NCI-H2029 treated with DMSO at 0.1 percent for 48 hours (cell line): ENCODE measurements at regions not wholly inside any gene's neighbourhood (a gene's known extent, or its start where the extent isn't known, plus 50 kb on each side); places are given as distances from the start of the nearest gene placed in this dataset.
A peak's percentile ranks its signal among the peaks of the same experiment; 100 is the strongest.
"Not testable (repeated sequence)": the region's sequence is repeated elsewhere in the genome, so short reads cannot be mapped to it uniquely, and the experiment has no call there.

Experiments
- DNase-seq: peaks from one replicate; lab custom pipeline; 2025; lab: John Stamatoyannopoulos, UW

DNA sequence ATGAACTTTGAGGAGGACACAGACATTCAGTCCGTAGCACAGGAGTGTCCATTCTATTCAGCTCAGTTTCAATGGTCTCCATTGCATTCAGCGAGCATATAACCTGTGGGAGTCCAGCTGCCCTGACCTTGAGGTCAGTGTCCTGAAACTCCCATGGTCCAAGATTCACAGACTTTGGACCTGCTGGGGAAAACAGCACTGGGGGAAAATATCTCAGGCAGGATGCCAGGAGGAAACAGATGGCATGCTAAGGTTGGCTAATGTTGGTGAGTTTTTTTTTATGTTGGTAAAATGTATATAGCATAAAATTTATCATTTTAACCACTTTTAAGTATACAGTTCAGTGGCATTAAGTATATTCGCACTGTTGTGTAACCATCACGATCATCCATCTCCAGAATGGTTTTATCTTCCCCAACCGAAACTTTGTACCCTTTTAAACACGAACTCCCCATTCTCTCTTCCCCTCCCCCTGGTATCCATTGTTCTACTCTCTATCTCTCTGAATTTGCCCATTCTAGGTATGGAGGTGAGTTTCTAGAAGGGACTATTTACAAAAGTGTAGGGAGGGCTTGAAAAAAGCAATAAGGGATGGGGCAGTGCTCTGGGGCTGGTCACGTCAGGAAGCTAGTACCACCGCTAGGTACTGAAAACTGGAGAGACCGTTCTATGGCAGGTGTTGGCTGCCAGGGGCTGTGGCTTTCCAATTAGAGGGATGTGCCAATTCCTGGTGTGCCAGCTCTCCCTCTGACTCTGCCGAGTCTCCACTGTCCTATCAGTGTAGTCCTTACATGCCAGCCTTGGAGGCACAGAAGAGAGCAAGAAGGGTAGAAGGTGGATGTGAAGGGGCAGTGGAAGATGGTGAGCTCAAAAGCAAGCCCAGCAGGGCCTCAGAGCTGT, 85.3 kb downstream of the FOXD2 start:
- peak; percentile 74 for DNase-seq

DNA sequence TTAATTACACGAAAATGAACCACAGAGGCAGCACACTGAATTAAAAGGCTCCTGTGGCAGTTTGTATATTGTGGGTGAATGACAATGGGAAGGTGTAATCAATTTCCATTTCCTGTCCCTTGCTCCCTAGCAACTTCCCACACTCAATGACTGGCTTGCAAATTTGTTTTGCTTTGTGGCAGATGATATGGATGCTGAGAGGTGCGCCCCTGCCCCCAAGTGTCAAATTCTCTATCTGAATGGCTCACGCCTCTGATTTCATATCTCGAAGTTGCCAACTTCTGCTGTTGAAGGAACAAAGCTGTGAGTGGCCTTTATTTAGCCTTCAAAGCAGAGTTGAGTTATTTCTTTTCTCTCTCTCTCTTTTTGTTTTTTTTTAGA, 86.0 kb downstream of the FOXD2 start:
- peak; percentile 71 for DNase-seq

DNA sequence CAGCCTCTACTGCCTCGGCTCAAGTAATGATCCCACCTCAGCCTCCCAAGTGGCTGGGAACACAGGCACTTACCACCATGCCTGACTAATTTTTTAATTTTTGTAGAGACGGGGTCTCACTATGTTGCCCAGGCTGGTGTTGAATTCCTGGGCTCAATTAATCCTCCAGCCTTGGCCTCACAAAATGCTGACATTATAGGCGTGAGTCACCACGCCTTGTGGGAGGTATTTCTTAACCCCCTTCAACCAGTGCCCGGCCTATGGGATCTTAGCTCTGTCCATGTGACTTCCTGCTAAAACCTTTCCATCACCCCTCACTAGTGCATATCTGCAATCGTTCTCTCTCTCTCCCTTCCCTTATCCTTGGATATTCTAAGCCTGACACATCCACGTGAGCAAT, 86.4 kb downstream of the FOXD2 start:
- DNase-seq = no peak

DNA sequence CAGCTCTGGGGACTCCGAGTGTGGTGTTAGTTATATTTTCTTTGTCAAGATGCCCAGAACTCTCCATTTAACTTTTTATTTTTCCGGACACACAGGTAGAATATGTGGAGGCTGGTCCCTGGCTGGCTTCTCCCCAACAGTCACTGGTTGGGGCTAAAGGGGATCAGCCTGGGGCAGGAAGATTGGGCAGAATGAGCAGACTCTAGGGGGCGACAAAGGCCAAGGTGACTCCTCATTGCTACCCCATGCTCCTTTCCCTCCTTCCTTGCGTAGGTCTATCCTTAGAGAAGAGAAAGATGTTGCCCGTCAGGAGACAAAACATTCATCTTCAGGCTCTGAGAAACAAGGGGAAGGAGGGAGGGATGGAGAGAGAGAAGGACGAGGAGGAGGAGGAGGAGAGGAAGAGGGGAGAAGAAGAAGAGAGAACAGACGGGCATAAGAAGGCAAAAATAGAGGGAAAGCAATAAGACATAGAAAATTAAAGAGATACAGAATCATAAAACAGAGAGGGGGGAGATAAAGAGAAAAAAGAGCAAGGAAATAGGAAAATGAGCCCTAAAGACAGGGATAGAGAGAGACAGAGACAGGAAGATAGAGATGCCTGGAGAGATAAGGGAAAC, 89.9 kb downstream of the FOXD2 start:
- DNase-seq = peak; percentile 93

DNA sequence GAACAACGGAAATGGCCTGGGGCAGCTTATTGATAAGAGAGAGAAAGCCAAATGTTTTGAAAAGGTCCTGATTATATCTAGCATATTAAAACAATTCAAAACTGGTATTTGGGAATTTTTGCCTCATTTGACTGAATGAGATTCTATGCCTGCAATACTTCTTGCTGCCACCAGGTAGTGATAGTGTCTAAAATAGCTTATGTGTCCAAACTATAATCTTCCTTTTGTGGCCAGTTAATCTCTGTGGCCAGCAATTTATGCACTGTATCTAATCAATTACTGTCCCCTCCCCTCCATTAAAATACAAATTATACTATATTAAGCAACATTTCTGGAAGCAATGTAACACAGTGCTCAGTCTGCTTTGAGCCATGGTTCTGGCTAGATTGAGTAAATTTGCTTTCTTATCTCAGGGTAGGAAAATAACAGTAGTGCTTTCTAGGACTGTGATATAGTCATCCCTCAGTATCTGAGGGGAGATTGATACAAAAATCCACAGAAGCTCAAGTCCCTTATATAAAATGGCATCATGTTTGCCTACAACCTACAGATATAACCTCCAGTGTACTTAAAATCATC, 91.8 kb downstream of the FOXD2 start:
- DNase-seq = no peak

DNA sequence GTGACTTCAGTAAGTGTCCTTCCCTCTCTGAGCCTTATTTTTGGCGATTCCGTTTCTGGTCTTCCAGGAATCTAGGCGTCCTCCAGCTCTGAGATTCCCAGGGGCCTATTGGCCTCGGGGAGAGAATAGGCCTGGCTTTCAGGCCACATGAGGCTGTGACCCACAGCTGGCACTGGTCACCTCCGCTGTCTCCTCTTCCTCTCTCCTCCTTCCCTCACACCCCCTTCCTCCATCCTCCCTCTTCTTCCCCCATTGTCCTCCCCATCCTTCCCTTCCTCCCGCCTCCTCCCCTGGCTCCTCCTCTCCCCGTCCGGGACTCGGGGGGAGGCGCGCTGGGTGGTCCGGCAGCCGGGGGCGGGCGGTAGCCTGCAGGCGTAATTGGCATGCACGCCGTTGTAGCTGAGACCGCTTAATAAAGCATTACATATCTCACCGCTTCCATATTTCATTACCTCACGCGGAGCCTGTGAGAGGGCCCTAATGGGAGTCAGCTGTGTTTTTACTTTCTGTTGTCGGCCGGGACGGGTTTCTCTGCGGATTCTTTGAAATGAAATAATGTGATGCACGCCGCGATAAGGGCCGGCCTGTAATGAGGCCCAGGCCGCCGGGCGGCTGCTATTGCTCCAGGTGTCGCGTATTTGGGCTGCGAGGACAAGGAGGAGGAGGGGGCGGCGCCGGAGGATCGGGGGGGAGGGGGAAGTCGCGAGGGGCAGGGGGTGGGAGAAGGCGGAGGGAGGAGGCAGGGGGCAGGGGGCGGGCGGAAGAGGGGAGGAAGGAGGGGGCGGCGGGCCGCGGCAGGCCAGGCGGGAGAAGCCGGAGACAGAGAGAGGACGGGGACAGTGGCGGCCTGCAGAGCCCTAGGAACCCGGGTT, 95.3 kb downstream of the FOXD2 start:
- DNase-seq = no peak

DNA sequence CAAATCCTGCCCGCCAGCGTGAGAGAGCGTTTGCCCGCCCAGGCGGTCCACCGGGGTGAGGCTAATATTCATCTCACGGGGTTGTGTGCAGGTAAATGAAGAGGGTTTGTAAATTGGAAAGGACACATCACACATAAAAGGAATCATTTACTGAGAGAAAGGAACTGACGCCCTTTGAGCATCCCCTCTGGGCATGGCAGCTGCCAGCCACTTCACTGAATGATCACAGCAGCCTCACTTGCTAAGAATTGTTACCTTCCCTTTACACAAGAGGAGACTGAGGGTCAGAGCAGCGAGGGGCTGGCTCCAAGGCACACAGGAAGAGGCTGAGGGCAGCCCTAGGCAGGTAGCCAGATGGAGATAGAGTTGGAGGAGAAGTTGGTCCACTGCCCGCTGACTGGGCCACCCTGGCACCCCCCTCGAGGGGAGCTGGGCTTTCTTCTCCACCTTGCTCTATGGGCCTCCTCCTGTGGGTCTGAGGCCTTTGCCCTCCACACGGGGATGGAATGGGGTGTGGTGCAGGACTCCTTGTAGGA, 96.0 kb downstream of the FOXD2 start:
- DNase-seq = no peak

DNA sequence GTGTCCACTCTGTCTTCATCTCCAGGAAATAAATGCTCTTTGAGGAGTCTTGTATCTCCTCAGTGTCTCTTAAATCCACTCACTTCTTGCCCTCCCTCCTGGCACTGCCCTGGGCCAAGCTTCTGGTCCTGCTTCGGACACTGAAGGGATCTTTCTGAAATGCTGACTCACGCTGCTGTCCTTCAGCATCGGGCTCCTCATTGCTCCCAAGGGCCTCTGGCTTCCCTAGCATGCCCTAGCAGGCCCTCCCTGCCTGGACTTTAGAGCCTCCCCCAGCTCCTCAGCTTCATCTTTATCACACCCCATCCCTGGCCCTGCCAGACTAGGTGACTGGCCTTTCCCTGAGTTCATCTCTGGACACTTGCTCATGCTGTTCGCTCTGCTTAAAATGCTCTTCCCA, 96.6 kb downstream of the FOXD2 start:
- DNase-seq = no peak

DNA sequence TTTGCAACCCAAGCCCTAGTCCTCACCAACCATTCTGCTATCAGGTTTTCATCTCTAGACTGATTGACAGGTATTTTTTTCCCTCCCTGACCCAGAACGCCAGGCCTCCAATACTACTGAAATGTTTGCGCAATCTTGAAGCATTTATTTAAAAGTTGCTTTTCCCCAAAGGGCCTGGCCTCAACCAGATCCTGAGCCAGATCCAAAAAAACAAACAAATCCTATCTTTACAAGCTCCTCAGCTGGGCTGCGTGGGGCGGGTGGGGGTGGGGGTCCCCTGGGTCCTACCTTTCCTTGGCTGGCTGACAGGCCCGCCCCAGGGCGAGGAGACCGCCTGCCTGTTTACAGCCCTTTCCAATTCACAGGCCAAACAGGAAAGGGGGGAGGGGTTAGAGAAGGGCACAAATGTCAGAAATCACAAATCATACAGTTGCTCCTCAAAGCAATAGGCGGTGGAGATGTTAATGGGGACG, 98.8 kb downstream of the FOXD2 start:
- no peak for DNase-seq

DNA sequence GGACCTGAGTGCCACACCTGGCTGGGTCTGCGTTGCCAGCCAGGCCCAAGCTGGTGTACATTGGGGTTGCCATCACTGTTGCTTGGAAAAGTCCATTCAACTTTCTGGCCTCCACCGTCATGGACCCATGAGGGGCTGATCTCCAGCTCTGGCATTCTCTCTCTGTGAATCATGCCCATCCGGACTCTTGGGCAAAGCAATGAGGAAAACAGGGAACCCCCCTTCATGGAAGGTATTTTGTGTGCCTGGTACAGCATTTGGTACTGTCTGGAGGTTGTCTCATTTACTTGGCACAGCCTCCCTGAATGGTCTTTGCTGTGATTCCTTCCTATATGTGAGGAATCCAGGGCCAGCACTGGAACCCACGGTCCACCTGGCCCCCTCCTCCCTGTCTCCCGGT, 99.4 kb downstream of the FOXD2 start:
- DNase-seq = no peak

DNA sequence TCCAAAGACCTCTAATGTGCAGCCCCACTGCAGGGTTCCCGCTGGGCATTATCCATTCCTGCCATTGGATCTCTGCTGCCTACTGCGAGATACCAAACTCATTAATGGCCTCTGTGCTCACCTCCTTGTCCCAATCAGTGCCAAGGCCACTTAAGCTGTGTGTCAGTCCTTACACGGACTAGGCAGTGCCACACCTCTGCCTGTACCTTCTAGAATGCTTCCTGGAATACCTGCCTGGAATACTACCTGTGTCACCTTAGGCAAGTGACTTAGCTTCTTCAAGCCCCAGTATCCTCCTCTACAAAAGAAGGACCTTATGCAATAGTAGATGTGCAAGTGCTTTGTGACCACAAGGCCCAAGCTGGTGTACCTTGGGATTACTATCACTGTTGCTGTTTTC, 100.1 kb downstream of the FOXD2 start:
- DNase-seq = no peak

DNA sequence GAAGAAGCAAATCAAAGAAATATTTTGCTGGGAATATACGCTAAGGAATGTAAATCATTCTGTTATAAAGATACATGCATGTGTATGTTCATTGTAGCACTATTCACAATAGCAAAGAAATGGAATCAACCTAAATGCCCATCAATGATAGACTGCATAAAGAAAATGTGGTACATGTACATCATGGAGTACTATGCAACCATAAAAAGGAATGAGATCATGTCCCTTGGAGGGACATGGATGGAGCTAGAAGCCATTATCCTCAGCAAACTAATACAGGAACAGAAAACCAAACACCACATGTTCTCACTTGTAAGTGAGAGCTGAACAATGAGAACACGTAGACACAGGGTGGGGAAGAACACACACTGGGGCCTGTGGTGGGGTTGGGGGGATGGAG, 100.7 kb downstream of the FOXD2 start:
- DNase-seq = not testable (repeated sequence)

DNA sequence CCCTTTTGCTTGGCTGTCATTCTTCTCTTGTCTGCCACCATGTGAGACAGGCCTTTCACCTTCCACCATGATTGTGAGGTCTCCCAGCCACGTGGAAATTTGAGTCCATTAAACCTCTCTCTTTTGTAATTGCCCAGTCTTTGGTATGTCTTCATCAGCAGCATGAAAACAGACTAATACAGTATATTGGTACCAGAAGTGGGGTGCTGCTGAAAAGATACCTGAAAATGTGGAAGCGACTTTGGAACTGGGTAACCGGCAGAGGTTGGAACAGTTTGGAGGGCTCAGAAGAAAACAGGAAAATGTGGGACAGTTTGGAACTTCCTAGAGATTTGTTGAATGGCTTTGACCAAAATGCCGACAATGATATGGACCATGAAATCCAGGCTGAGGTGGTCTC, 103.9 kb downstream of the FOXD2 start:
- DNase-seq = not testable (repeated sequence)

DNA sequence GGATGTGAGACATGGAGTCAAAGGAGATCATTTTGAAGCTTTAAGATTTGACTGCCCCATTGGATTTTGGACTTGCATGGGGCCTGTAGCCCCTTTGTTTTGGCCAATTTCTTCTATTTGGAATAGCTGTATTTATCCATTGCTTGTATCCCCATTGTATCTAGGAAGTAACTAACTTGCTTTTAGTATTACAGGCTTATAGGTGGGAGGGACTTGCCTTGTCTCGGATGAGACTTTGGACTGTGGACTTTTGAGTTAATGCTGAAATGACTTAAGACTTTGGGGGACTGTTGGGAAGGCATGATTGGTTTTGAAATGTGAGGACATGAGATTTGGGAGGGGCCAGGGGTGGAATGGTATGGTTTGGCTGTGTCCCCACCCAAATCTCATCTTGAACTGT, 105.2 kb downstream of the FOXD2 start:
- not testable (repeated sequence) for DNase-seq

DNA sequence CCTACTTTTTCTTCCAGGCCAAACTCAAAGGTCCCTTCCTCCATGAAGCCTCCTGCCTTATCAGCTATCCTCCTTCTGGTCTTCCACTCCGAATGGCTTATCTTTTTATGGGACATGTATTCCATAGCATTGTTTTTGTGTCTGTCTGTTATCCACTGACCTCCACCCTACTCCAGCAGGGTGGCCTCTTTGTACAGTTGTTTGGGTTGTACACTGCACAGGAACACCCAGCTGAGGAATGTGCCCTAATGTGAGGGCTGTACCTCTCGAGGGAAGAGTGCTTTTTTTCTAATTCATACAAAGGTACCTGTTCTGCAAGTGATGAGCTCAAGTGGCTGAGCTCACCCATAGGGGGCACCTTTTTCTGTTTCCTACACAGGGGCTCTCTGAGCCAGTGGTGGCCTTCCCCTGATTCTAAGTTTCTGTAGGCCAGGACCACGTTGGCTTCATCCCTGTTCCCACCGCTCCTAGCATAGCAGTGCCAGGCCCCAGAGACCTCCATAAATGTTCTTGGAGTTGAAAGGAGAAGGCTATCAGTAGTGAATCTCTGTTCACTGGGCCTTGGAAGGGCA, 108.2 kb downstream of the FOXD2 start:
- no peak for DNase-seq

DNA sequence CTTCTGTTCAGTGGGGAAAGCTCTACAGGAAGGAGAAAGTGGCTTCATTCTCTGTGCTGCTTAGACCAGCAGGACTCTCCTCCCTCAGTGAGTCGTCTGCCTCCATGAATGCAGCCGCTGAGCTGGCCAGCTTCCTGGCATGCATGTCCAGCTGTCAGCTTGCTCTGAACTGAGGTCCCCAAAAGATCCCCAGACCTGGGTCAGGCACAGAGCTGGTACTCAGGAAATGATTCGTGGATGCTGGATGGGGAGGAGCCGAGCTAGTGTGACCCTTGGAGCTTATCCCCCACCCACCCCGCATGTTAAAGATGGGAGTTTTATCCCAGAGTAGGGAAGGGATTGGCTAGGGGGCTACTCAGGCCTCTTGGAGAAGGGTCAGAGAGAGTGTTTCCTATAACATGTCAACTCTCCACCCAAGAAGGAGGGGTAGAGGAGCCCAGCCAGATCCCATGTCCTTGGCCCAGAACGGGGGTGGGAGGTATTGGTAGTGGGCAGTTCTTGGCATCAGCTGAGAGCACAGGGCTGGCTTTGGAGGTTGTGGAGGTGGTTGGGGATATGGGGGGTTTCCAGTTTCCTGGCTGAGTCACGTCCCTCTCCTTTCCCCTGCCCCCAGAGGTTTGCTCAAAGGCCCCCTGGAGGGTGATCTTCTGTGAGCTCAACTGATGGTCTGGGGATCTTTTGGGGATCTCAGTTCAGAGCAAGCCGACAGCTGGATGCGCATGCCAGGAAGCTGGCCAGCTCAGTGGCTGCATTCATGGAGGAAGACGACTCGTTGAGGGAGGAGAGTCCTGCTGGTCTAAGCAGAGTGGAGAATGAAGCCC, 110.1 kb downstream of the FOXD2 start:
- DNase-seq = no peak

DNA sequence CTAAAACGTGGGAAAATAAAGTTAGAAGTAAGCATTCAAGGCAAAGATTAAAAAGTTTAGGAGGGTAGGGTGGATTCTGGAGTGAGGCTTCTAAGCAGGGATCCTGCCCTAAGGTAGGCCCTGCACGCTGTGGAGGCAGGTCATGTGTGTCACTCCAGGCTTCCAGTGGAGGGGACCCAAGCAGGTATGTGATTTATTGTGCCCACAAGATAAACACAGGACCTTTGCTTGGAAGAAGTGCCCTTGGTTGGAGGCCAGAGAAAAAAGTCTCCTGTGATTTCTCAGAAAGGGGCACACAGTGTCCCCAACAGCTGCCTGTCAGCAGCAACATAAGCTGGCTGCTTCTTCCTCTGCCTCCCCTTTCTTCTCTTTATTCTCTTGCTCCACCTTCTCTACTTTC, 110.8 kb downstream of the FOXD2 start:
- no peak for DNase-seq

DNA sequence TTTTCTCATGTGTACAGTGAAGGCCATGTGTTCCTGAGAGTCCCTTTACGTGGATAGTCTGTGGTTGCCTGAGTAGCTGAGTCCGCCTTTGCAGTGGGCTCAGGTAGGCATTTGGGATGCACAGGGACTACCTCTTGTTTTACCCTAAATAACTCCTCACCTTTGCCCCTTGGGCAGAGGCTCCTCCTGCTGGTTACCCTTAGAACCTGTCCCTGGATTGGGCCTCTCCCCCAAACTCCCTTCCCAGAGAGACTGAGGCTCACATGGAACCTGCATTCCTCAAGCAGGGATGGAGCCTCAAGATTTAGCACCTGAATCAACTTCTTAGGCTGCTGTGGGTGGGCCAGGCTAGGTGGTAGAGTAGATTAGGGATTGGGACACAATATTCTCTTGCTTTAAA, 111.7 kb downstream of the FOXD2 start:
- DNase-seq = no peak

DNA sequence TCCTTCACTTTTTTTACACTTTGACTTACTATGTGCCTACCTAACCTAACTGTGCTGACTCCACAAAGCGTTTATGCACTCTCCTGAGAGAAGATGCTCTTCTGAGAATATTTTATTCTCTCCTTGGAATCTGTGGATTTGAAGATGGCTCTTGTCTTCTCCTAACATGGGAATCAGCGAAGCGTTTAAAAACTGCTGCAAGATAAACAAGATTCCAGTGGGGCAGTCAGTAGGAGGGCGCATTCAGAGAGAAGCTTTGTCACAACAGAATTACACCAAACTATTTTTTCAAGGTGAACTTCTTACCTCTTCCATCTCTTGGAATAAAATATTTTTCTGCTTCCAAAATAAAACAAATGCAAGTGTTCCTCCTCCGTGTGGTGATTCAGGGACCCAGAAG, 113.1 kb downstream of the FOXD2 start:
- DNase-seq = no peak

DNA sequence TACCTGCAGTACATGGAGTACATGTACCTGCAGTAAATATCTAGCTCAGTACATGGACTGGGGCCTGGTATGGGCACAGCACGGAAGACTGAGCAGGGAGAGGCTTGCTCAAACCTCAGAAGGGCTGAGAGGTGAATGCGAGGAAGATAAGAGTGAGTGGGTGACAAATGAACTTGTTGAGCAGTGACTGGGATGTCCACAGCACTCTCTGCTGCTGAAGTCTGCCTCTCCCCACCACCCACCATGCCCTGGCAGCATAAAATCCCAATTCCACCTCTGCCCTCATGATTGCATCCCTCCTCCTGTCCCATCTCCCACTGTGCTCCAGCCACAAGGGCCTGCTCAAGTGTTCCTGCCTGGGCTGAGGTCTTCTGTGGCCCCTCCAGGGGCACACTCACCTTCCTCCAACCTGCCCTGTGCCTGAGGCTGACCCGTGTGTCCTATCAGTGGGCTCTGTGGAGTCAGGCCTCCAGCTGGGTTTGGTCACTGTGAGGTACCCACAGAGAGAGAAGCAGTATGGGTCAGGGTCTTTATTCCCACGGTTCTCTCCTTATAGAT, 114.2 kb downstream of the FOXD2 start:
- no peak for DNase-seq
